Left lung (tissue), 4 donors: ENCODE measurements at regions not wholly inside any gene's neighbourhood (a gene's known extent, or its start where the extent isn't known, plus 50 kb on each side); places are given as distances from the start of the nearest gene placed in this dataset.

Source experiments
- ATAC-seq: fragments of 200-7000 bp; cut with Tn5 transposase; one replicate; pipeline ENCODE4 v1.9.1; 2020; ENCODE audit warnings: moderate library complexity
- DNase-seq, 4 donors: peaks; one replicate each; pipeline ENCODE4 v3.0.0-alpha.2; 2013 to 2020
- H3K27ac ChIP-seq, 2 donors: fragments of 200-600 bp; sonication (generic) in 1 of 2; one replicate each; pipeline versions ENCODE4 v1.5.0 to v1.8.0; 2020 to 2021
- H3K27me3 ChIP-seq, 2 donors: fragments of 200-600 bp; sonication (generic) in 1 of 2; one replicate each; pipeline versions ENCODE4 v1.5.0 to v1.8.0; 2020 to 2021
- H3K36me3 ChIP-seq, 2 donors: fragments of 200-600 bp; sonication (generic) in 1 of 2; one replicate each; pipeline versions ENCODE4 v1.5.0 to v1.8.0; 2020 to 2021
- H3K4me1 ChIP-seq, 2 donors: fragments of 200-600 bp; one replicate each; pipeline ENCODE4 v1.8.0; 2021
- H3K4me3 ChIP-seq, 2 donors: fragments of 200-600 bp; sonication (generic) in 1 of 2; one replicate each; pipeline versions ENCODE4 v1.5.0 to v1.8.0; 2020 to 2021; ENCODE audit warnings: mild to moderate bottlenecking in 1 of 2
- H3K9me3 ChIP-seq, 2 donors: fragments of 200-600 bp; sonication (generic) in 1 of 2; one replicate each; pipeline versions ENCODE4 v1.5.0 to v1.8.0; 2020 to 2021
- intact Hi-C, 2 donors: fragments of 100-400 bp; cut with DNase I; formaldehyde crosslinking; loops; one replicate each; pipeline versions ENCODE4 v1.11.2 to v1.14.2; 2022
- TF ChIP-seq, protein P1 (sequence below), 2 donors: fragments of 200-600 bp; sonication (generic) in 1 of 2; IDR thresholded peaks; one replicate each; pipeline versions ENCODE4 v1.5.0 to v1.8.0; 2021; ENCODE audit warnings: antibody characterized with exemption in 2 of 2
- donor health status: DM: no; HTN: yes; CAD: no.
- donor health status: DM: no; HTN: no; CAD: no.

DNA sequence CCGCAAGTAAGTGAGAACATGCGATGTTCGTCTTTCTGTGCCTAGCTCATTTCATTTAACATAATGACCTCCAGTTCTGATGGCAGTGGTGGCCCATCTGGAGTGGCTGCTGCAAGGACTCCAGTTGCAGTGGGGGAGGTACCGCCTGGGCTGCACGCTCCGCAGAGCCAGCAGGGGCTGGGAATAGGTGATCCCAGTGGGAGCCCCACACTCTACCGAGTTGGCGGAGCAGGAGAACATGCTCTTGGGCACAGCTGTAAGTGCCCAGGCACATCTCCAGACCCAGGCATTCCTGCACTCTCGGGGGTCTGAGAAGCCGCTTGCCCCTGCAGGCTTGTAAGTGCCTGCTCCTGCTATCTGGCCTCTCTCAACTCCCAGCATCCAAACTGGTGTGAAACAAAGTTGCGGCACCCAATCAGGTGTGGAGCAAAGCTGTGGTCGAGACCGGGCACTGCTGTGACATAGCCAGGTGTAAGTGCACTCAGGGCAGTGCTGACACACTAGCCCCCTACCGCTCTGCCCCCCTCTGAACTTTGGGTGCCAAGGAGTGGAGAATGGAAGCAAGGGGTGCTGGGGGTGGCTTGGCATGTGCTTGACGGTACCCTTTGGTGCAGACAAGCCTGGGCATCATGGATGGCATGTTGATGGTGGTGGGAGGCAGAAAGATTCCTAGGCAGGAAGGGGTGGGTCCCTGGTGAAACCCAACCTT is 130.2 kb downstream of the HTR1B start:
- intact Hi-C loops: no loop called here
- ATAC-seq: no peak
- no peak overlapping the region for H3K27ac ChIP-seq
- no peaks in the 10 kb centered on the region for H3K27me3 ChIP-seq
- no peaks in the 10 kb centered on the region for H3K36me3 ChIP-seq
- TF ChIP-seq, protein P1, sequence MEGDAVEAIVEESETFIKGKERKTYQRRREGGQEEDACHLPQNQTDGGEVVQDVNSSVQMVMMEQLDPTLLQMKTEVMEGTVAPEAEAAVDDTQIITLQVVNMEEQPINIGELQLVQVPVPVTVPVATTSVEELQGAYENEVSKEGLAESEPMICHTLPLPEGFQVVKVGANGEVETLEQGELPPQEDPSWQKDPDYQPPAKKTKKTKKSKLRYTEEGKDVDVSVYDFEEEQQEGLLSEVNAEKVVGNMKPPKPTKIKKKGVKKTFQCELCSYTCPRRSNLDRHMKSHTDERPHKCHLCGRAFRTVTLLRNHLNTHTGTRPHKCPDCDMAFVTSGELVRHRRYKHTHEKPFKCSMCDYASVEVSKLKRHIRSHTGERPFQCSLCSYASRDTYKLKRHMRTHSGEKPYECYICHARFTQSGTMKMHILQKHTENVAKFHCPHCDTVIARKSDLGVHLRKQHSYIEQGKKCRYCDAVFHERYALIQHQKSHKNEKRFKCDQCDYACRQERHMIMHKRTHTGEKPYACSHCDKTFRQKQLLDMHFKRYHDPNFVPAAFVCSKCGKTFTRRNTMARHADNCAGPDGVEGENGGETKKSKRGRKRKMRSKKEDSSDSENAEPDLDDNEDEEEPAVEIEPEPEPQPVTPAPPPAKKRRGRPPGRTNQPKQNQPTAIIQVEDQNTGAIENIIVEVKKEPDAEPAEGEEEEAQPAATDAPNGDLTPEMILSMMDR (IDR thresholded peaks at IDR 0.05): no peak
- H3K4me3 ChIP-seq: no peak overlapping the region
- no peaks in the 10 kb centered on the region for H3K4me1 ChIP-seq
- DNase-seq: peak in 1 of 4 donors; percentile 66
- H3K9me3 ChIP-seq: peaks cover 4 to 27% of the 10 kb centered on the region in 2 donors

DNA sequence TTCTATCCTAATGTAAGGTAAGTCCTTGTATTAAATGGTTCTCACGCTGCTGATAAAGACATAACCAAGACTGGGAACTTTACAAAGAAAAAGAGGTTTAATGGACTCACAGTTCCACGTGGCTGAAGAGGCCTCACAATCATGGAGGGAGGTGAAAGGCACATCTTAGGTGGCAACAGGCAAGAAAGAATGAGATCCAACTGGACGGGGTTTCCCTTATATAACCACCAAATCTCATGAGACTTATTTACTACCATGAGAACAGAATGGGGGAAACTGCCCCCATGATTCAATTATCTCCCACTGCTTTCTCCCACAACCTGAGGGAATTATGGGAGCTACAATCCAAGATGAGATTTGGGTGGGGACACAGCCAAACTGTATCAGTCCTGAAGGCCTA is 136.6 kb downstream of the HTR1B start:
- no peak overlapping the region for H3K27ac ChIP-seq
- TF ChIP-seq, protein P1 (IDR thresholded peaks at IDR 0.05): no peak
- H3K36me3 ChIP-seq: no peaks in the 10 kb centered on the region
- H3K27me3 ChIP-seq: no peaks in the 10 kb centered on the region
- ATAC-seq: no peak
- H3K4me1 ChIP-seq: no peaks in the 10 kb centered on the region
- DNase-seq: no peak
- H3K9me3 ChIP-seq: no peaks in the 10 kb centered on the region
- intact Hi-C loops: no loop called here
- no peak overlapping the region for H3K4me3 ChIP-seq

DNA sequence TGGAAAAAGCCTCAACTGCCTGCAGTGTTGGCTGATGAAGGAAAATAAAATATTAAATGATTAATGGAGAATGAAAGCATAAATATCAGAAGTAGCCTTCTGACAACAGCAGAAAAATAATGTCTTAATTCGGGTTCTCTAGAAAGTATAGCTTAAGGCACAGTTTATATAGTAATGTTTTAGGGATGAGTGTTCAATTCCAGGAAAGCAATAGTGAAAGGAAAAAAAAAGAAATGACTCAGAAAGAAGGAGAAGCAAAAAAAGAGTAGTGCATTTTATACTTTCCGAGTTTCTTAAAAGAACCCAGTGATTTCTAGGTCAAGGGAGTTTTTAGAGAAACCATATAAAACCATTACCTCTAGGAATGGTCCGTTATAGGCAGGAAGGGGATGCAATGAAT is 137.3 kb downstream of the HTR1B start:
- H3K36me3 ChIP-seq: no peaks in the 10 kb centered on the region
- intact Hi-C loops: no loop called here
- H3K27ac ChIP-seq: no peak overlapping the region
- ATAC-seq (no peak), DNase-seq (no peak)
- no peak overlapping the region for H3K4me3 ChIP-seq
- TF ChIP-seq, protein P1 (IDR thresholded peaks at IDR 0.05): no peak
- no peaks in the 10 kb centered on the region for H3K27me3 ChIP-seq
- H3K4me1 ChIP-seq: no peaks in the 10 kb centered on the region
- H3K9me3 ChIP-seq: no peaks in the 10 kb centered on the region

DNA sequence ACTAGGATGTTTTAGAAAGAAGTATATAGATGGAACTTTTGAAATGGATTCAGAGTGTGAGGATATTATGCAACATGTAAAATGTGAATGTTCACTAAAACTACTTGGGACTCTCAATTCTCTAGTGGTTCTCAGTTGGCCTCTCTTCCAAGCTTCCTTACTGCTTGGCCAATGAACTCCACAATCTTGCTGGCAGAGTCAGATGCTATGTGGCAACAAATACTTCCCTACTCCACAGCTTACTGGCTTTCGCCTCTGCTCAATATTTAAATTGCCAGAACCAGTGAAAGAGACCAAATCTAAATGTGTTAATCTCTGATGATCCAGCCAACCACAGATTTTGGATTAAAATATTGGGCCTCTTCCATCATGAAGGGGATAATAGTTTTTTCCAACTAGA is 138.4 kb downstream of the HTR1B start:
- TF ChIP-seq, protein P1 (IDR thresholded peaks at IDR 0.05): no peak
- Histone ChIP-seq H3K4me1 (no peaks in the 10 kb centered on the region), H3K27ac (no peak overlapping the region), H3K36me3 (no peaks in the 10 kb centered on the region), H3K27me3 (no peaks in the 10 kb centered on the region), H3K4me3 (no peak overlapping the region), H3K9me3 (no peaks in the 10 kb centered on the region)
- ATAC-seq (no peak), DNase-seq (no peak)
- intact Hi-C loops: no loop called here

GRCh38 chr6:77322604-77323003 is 140.7 kb downstream of the HTR1B start:
- intact Hi-C loops: no loop called here
- Histone ChIP-seq H3K27me3 (no peaks in the 10 kb centered on the region), H3K27ac (no peak overlapping the region), H3K9me3 (peaks cover 0 to 2% of the 10 kb centered on the region in 2 donors), H3K4me1 (no peaks in the 10 kb centered on the region), H3K4me3 (no peak overlapping the region), H3K36me3 (no peaks in the 10 kb centered on the region)
- TF ChIP-seq, protein P1 (IDR thresholded peaks at IDR 0.05): no peak
- no peak for ATAC-seq
- DNase-seq: no peak
